DMS114 treated with DMSO at 0.1 percent for 48 hours (cell line): ENCODE measurements at regions not wholly inside any gene's neighbourhood (a gene's known extent, or its start where the extent isn't known, plus 50 kb on each side); places are given as distances from the start of the nearest gene placed in this dataset.

Source experiments
- DNase-seq: peaks from one replicate; lab custom pipeline; 2025; ENCODE audit not compliant: unreplicated experiment; lab: John Stamatoyannopoulos, UW

- DNase-seq: no peak
Measured at GRCh38 chr7:47007471-47007870, 574.4 kb downstream of the TNS3 start.

- DNase-seq: no peak
Measured at GRCh38 chr7:47000561-47000960, 581.4 kb downstream of the TNS3 start.

DNA sequence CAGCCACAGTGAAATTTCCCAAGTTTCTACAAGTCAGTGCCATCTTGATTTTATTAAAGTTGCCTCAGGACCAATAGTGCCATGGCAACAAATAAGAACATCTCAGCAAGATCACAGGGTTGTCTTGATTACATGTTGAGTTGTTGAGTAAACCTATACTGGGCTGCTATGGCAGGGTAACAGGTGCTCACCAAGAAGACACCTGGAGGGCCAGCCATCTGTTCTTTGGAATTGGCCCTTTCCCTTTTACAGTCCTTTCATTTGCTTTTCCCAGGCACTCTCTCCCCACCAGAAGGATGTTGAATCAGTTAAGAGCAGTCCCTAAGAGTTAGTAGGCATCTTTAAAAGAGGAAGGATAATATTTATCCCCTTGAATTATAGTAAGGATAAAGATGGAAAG, 582.0 kb downstream of the TNS3 start:
- no peak for DNase-seq

DNA sequence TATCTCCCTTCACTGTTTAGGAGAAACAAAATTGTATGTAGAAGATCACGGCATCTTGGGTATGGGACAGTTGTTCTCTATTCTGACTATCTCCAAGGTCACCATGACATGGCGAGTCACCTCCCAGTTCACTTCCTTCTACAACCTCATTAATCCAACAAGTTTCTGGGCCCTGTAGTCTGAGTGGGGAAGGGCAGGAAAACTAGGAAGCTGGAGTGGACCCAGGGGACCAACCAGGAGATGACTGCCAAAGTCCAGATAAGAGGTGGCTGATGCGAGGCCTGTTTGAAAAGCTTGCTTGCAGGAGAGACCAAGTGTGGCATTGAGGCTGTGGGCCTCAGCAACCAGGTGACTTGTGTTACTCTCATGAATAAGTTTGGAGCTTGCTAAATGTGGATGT, 584.9 kb downstream of the TNS3 start:
- DNase-seq: no peak

DNA sequence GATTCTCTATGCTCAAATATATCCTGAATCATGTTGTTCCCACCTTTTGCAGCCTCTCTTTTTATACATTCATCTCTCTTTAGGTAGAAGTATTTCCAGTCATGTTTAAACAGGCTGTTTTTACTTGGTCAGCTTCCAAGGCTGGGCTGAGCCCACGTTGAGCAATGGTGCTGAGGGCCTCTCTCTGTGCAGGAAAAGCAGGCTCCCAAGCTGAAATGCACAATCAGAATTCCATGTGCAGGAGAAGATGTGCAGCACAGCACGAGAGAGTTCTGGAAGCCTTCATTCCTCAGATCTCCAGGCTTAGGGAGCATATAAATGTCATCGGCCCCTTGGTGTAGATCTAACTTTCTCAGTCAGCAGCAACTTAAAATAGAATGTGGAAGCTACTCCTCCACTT, 588.5 kb downstream of the TNS3 start:
- DNase-seq: no peak

DNA sequence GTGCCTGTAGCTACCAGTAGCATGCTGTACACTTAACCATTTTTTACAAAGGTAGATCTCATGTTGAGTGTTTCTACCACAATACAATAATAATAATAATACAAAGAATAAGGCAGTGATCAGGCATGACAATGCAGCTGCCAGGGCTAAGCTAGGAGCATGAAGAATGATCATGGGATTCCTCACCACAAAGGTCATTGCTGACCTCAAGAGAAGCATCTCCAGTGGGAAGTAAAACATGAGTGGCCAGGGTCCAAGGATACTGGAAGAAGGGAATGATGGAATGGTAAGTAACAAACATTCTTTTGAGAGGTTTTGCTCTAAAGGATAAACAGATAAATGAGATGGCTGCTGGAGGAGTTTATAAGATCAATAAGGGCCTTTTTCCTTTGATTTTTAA, 591.1 kb downstream of the TNS3 start:
- no peak for DNase-seq

DNA sequence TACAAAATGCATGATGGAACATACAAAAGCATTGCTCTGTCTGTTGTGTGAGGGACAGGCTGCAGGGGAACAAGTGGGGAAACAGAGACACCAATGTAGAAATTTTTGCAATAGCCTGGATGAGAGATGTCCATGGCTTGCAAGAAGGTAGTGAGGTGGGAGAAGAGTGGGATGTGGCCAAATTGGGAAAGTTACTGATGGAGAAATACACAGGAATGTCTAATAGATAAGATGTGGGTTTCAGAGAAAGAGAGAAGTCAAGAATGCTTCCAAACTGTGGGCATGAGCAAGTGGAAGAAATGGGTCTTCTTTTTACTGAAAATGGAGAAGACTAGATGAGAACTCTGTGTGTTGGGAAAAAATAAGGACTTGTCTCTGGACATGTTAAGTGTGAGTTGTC, 592.7 kb downstream of the TNS3 start:
- DNase-seq: no peak

DNA sequence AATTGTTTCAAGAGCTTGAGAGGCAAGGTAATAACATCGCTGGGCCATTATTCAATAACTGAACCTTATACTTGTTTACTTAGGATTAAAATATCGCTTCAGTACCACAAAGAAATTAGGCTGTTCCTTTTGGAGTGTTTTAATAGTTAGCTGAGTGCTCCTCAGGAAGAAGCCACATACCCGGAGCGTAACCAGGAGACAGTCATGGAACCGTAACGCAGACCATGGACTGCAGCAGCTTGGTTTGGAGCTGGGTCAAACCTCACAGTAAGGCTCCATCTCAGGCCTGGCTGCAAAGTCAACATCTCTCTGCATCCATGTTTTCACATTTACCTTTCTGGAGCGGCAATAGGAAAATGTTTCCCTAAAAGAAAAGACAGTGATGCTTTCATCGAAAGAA, 599.0 kb downstream of the TNS3 start:
- no peak for DNase-seq

GRCh38 chr7:46979439-46979838, 602.5 kb downstream of the TNS3 start:
- DNase-seq: no peak

DNA sequence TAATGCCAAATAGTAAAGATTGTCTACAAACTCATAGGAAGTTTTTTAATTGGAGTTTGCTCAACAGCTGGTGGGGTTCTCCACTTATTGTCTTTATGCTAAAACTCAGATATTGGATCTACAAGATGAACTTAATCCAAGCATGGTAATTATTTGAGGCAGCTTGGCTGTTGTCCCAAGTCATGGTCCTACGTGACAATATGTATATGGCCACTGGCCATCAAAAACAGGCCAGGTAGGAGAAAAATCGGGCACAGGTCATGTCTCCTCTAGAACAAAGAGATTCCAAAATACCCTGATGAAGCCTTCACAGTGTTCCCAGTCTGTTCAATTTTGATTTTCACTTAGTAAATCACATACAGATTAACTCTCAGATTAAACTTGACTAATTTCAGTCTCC, 606.4 kb downstream of the TNS3 start:
- no peak for DNase-seq

- no peak for DNase-seq
Measured at GRCh38 chr7:46972205-46972604, 609.7 kb downstream of the TNS3 start.

GRCh38 chr7:46970476-46970875, 611.4 kb downstream of the TNS3 start:
- no peak for DNase-seq

DNA sequence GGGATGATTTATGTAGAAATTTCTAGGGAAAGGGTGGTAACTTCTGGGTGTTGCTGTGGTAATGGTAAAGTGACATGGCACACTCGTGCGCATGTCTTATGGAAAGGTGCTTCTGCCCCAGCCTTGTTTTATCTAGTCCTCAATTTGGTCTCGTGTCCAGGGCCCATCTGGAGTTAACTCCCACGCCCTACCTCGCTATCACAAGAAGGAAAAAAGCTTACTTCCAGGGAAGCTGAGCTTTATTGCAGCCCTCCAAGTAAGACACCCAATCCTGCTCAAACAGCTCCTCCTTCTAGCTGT, 611.8 kb downstream of the TNS3 start:
- DNase-seq: no peak

GRCh38 chr7:46969303-46970130, 612.4 kb downstream of the TNS3 start:
- no peak for DNase-seq

- no peak for DNase-seq
Measured at GRCh38 chr7:46968003-46968402, 613.9 kb downstream of the TNS3 start.

GRCh38 chr7:46963719-46964118, 618.2 kb downstream of the TNS3 start:
- DNase-seq: no peak

DNA sequence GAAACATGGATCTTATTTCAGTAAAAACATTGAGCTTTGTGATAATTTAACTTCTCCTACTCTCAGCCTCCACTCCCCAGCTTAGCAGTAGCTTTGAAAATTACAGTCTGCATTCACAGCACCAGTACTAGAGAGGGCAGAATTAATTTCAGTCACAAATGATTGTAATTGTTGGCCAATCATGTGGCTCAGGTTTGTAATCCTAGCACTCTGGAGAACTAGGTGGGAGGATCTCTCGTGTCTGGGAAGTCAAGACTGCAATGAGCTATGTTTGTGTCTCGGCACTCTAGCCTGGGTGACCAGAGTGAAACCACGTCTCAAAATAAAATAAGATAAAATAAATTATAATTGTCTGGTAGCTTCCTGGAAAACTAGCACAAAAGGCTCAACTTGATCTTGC, 620.9 kb downstream of the TNS3 start:
- DNase-seq: no peak

- no peak for DNase-seq
Measured at GRCh38 chr7:46957195-46957594, 624.7 kb downstream of the TNS3 start.

- no peak for DNase-seq
Measured at GRCh38 chr7:46955531-46955930, 626.4 kb downstream of the TNS3 start.

DNA sequence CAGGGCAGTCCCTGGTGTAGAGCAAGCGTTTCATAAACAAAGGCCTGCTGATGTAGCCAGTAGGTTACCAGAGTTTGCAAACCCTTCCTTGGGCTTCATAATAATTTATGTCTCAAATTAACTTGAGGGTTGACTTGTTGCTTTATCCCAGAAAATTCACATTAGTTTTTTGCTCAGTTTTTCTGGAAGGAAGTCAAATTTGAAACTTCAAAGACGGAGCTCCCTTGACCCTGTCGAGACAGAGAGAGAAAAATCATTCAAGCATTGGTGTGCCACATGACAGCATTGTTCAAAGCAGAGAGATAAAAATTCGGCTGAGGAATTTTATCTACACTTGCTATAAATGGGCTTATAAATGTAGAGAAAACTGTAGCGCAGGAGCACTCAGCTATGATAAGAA, 627.7 kb downstream of the TNS3 start:
- no peak for DNase-seq

DNA sequence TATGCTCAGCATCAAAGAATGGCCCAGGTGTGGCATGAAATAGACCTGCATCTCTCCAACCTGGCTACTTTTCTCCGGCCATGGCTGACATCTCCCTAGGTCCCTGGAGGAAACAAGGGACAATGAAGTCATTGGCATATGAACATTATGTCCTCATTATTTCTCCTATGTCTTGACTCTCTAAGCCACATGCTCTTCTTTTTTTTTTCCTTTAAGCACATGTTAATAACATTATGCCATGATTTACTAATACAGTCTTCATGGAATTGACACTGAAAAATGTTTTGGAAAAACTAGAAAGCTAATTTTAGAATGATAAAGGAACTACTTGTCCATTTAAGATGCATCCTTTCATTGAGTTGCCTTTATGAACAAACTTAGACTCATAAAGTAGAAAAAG, 628.9 kb downstream of the TNS3 start:
- no peak for DNase-seq

- no peak for DNase-seq
Measured at GRCh38 chr7:46949270-46949931, 632.5 kb downstream of the TNS3 start.

GRCh38 chr7:46948716-46949115, 633.2 kb downstream of the TNS3 start:
- no peak for DNase-seq
